Astrocyte (in vitro differentiated cells and primary cell): ENCODE measurements at regions not wholly inside any gene's neighbourhood (a gene's known extent, or its start where the extent isn't known, plus 50 kb on each side); places are given as distances from the start of the nearest gene placed in this dataset.

ENCODE experiments used
- DNase-seq: peaks from one replicate; pipeline ENCODE4 v3.0.0-alpha.2; 2010; ENCODE audit warnings: low read depth
- FAIRE-seq: peaks from 2 replicates; lab custom pipeline; 2011; peaks lifted over from hg19 to GRCh38; lab: Jason Lieb, UNC
- H2AFZ ChIP-seq: 2 replicates; pipeline ENCODE4 v1.6.0; 2012; ENCODE audit warnings: low read depth, low read length, inconsistent platforms
- H3K27ac ChIP-seq: 2 replicates; pipeline ENCODE4 v1.5.1; 2011; ENCODE audit warnings: low read depth, low read length, inconsistent platforms
- H3K27me3 ChIP-seq: 2 replicates; pipeline ENCODE4 v1.6.0; 2011; ENCODE audit warnings: low read length, inconsistent platforms; ENCODE audit not compliant: insufficient read depth
- H3K36me3 ChIP-seq: 2 replicates; pipeline ENCODE4 v1.5.1; 2011; ENCODE audit warnings: low read length, inconsistent platforms; ENCODE audit not compliant: insufficient read depth
- H3K4me1 ChIP-seq: 2 replicates; pipeline ENCODE4 v1.5.1; 2011; ENCODE audit warnings: low read length, inconsistent platforms; ENCODE audit not compliant: insufficient read depth
- H3K4me2 ChIP-seq: 2 replicates; pipeline ENCODE4 v1.6.0; 2012; ENCODE audit warnings: low read length, inconsistent platforms
- H3K4me3 ChIP-seq: 2 replicates; pipeline ENCODE4 v1.5.1; 2011; ENCODE audit warnings: low read depth, mild to moderate bottlenecking, low read length, inconsistent platforms; ENCODE audit not compliant: insufficient read depth
- H3K79me2 ChIP-seq: 2 replicates; pipeline ENCODE4 v1.6.0; 2012; ENCODE audit warnings: mild to moderate bottlenecking, low read length, inconsistent platforms; ENCODE audit not compliant: insufficient read depth
- H3K9ac ChIP-seq: 2 replicates; pipeline ENCODE4 v1.6.0; 2012; ENCODE audit warnings: mild to moderate bottlenecking, low read length, inconsistent platforms
- H3K9me3 ChIP-seq: 2 replicates; pipeline ENCODE4 v1.5.1; 2012; ENCODE audit warnings: low read depth, mild to moderate bottlenecking, low read length, inconsistent platforms; ENCODE audit not compliant: insufficient read depth
- H4K20me1 ChIP-seq: 2 replicates; pipeline ENCODE4 v1.6.0; 2012; ENCODE audit warnings: low read length, inconsistent platforms; ENCODE audit not compliant: insufficient read depth
- H3K27ac Mint-ChIP-seq: one replicate; pipeline ENCODE4 v1.8.0; 2021; ENCODE audit warnings: mild to moderate bottlenecking, mixed read lengths; ENCODE audit not compliant: unreplicated experiment
- H3K27me3 Mint-ChIP-seq: one replicate; pipeline ENCODE4 v1.8.0; 2021; ENCODE audit warnings: low read depth, mixed read lengths; ENCODE audit not compliant: unreplicated experiment
- H3K36me3 Mint-ChIP-seq: one replicate; pipeline ENCODE4 v1.8.0; 2021; ENCODE audit warnings: low read depth, mixed read lengths; ENCODE audit not compliant: unreplicated experiment
- H3K4me1 Mint-ChIP-seq: one replicate; pipeline ENCODE4 v1.8.0; 2021; ENCODE audit warnings: low read depth, mixed read lengths; ENCODE audit not compliant: unreplicated experiment
- H3K4me3 Mint-ChIP-seq: one replicate; pipeline ENCODE4 v1.8.0; 2021; ENCODE audit warnings: mild to moderate bottlenecking, moderate library complexity, mixed read lengths; ENCODE audit not compliant: unreplicated experiment
- H3K9me3 Mint-ChIP-seq: one replicate; pipeline ENCODE4 v1.8.0; 2021; ENCODE audit warnings: mild to moderate bottlenecking, mixed read lengths; ENCODE audit not compliant: unreplicated experiment
- EZH2 ChIP-seq: IDR thresholded peaks from 2 replicates; pipeline ENCODE4 v1.6.1; 2012; ENCODE audit warnings: mild to moderate bottlenecking, low read length, inconsistent platforms; ENCODE audit not compliant: insufficient read depth
- TF ChIP-seq, protein P1 (sequence below): IDR thresholded peaks from 2 replicates; pipeline ENCODE4 v1.5.1; 2011; ENCODE audit warnings: low read depth, mild to moderate bottlenecking, inconsistent platforms, low read length, moderate library complexity; ENCODE audit not compliant: insufficient read depth

GRCh38 chr12:42020226-42020625 lies 124.4 kb downstream of the GXYLT1 start:
- H3K36me3 Mint-ChIP-seq: no peaks in the 10 kb centered on the region
- no peak for TF ChIP-seq EZH2
- TF ChIP-seq, protein P1, sequence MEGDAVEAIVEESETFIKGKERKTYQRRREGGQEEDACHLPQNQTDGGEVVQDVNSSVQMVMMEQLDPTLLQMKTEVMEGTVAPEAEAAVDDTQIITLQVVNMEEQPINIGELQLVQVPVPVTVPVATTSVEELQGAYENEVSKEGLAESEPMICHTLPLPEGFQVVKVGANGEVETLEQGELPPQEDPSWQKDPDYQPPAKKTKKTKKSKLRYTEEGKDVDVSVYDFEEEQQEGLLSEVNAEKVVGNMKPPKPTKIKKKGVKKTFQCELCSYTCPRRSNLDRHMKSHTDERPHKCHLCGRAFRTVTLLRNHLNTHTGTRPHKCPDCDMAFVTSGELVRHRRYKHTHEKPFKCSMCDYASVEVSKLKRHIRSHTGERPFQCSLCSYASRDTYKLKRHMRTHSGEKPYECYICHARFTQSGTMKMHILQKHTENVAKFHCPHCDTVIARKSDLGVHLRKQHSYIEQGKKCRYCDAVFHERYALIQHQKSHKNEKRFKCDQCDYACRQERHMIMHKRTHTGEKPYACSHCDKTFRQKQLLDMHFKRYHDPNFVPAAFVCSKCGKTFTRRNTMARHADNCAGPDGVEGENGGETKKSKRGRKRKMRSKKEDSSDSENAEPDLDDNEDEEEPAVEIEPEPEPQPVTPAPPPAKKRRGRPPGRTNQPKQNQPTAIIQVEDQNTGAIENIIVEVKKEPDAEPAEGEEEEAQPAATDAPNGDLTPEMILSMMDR: no peak
- FAIRE-seq (no peak), DNase-seq (no peak)
- H4K20me1 ChIP-seq: no peaks in the 10 kb centered on the region
- H3K27ac ChIP-seq: no peak overlapping the region
- no peak overlapping the region for H3K9ac ChIP-seq
- H3K36me3 ChIP-seq: no peaks in the 10 kb centered on the region
- no peaks in the 10 kb centered on the region for H3K9me3 ChIP-seq
- no peaks in the 10 kb centered on the region for H3K79me2 ChIP-seq
- peaks cover 2% of the 10 kb centered on the region for H3K9me3 Mint-ChIP-seq
- H3K27me3 Mint-ChIP-seq: no peaks in the 10 kb centered on the region
- H3K4me2 ChIP-seq: no peak overlapping the region
- H2AFZ ChIP-seq: no peak overlapping the region
- H3K4me3 ChIP-seq: no peak overlapping the region
- H3K4me3 Mint-ChIP-seq: no peak overlapping the region
- no peak overlapping the region for H3K27ac Mint-ChIP-seq
- peaks cover 10% of the 10 kb centered on the region for H3K4me1 Mint-ChIP-seq
- no peaks in the 10 kb centered on the region for H3K4me1 ChIP-seq
- no peaks in the 10 kb centered on the region for H3K27me3 ChIP-seq

DNA sequence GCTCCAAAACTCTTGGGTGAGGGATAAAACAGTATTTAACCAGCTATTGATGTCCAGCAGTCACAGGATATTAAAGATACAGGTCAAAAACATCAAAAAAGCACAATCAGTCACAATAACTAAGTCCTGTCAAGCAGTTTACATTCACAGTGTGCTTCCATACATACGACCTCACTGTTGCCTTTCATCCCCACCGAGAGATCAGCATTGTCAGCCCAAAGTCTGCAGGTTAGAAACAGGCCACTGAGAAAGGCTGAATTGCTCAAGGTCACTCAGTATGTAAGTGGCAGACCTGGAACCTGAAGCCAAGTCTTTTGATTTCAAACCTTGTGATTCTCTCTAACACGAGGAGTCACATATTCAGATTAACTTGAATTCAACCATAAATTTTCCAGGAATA lies 124.9 kb downstream of the GXYLT1 start:
- DNase-seq: no peak
- H3K27ac Mint-ChIP-seq: no peak overlapping the region

GRCh38 chr12:42017051-42017450 lies 127.6 kb downstream of the GXYLT1 start:
- no peaks in the 10 kb centered on the region for H4K20me1 ChIP-seq
- Mint-ChIP-seq H3K4me3 (no peak overlapping the region), H3K27me3 (no peaks in the 10 kb centered on the region), H3K36me3 (no peaks in the 10 kb centered on the region), H3K9me3 (peaks cover 2% of the 10 kb centered on the region), H3K27ac (no peak overlapping the region), H3K4me1 (peaks cover 11% of the 10 kb centered on the region)
- H3K4me3 ChIP-seq: no peak overlapping the region
- DNase-seq: no peak
- no peak overlapping the region for H2AFZ ChIP-seq
- H3K27me3 ChIP-seq: no peaks in the 10 kb centered on the region
- H3K4me1 ChIP-seq: no peaks in the 10 kb centered on the region
- FAIRE-seq: no peak
- no peak overlapping the region for H3K4me2 ChIP-seq
- H3K36me3 ChIP-seq: no peaks in the 10 kb centered on the region
- no peaks in the 10 kb centered on the region for H3K79me2 ChIP-seq
- TF ChIP-seq, protein P1: no peak
- TF ChIP-seq EZH2: no peak
- no peak overlapping the region for H3K9ac ChIP-seq
- no peak overlapping the region for H3K27ac ChIP-seq
- no peaks in the 10 kb centered on the region for H3K9me3 ChIP-seq

More for the DNA sequence above, 124.9 kb downstream of the GXYLT1 start:
- Mint-ChIP-seq H3K9me3 (peaks cover 2% of the 10 kb centered on the region), H3K4me1 (peaks cover 12% of the 10 kb centered on the region), H3K4me3 (no peak overlapping the region), H3K27me3 (no peaks in the 10 kb centered on the region), H3K36me3 (no peaks in the 10 kb centered on the region)
- FAIRE-seq: no peak
- Histone ChIP-seq H3K36me3 (no peaks in the 10 kb centered on the region), H3K4me1 (no peaks in the 10 kb centered on the region), H2AFZ (no peak overlapping the region), H3K27me3 (no peaks in the 10 kb centered on the region), H3K4me2 (no peak overlapping the region), H3K27ac (no peak overlapping the region), H4K20me1 (no peaks in the 10 kb centered on the region), H3K9me3 (no peaks in the 10 kb centered on the region), H3K4me3 (no peak overlapping the region), H3K79me2 (no peaks in the 10 kb centered on the region), H3K9ac (no peak overlapping the region)
- no peak for TF ChIP-seq EZH2
- TF ChIP-seq, protein P1: no peak
